A549 (cell line): ENCODE measurements at regions not wholly inside any gene's neighbourhood (a gene's known extent, or its start where the extent isn't known, plus 50 kb on each side); places are given as distances from the start of the nearest gene placed in this dataset.

Source experiments
- MAZ ChIP-seq: fragments of 150-350 bp; IDR thresholded peaks from 2 replicates; pipeline ENCODE4 v1.6.1; 2014; ENCODE audit warnings: antibody characterized with exemption, low read depth, low read length, borderline replicate concordance
- PHF8 ChIP-seq: fragments of 200-600 bp; sonication (generic); IDR thresholded peaks from 2 replicates; pipeline ENCODE4 v1.6.1; 2016; ENCODE audit warnings: low read depth, mild to moderate bottlenecking, antibody characterized with exemption, moderate library complexity, borderline replicate concordance
- POLR2A ChIP-seq: IDR thresholded peaks from 2 replicates; pipeline ENCODE4 v1.6.1; 2012; ENCODE audit warnings: mild to moderate bottlenecking, low read length
- RCOR1 ChIP-seq: fragments of 150-350 bp; IDR thresholded peaks from 2 replicates; pipeline ENCODE4 v1.6.1; 2014; ENCODE audit warnings: antibody characterized with exemption, low read length, low read depth
- SMC3 ChIP-seq: fragments of >200 bp; sonication (Bioruptor Twin); formaldehyde crosslinking; IDR thresholded peaks from 3 replicates; pipeline ENCODE4 v1.6.1; 2018; ENCODE audit warnings: inconsistent platforms
- TF ChIP-seq, protein P1 (sequence below): fragments of >200 bp; sonication (Bioruptor Twin); formaldehyde crosslinking; IDR thresholded peaks from 3 replicates; pipeline ENCODE4 v1.5.1; 2016
- TF ChIP-seq, protein P2 (sequence below): fragments of 250-450 bp; sonication (Bioruptor Pico); IDR thresholded peaks from 2 replicates; pipeline ENCODE4 v1.5.0; 2021; ENCODE audit warnings: mild to moderate bottlenecking, moderate library complexity, borderline replicate concordance
- TF ChIP-seq, protein P3 (sequence below): fragments of 200-600 bp; sonication (generic); IDR thresholded peaks from 2 replicates; pipeline ENCODE4 v1.6.1; 2016; ENCODE audit warnings: antibody characterized with exemption, mild to moderate bottlenecking, moderate library complexity

DNA sequence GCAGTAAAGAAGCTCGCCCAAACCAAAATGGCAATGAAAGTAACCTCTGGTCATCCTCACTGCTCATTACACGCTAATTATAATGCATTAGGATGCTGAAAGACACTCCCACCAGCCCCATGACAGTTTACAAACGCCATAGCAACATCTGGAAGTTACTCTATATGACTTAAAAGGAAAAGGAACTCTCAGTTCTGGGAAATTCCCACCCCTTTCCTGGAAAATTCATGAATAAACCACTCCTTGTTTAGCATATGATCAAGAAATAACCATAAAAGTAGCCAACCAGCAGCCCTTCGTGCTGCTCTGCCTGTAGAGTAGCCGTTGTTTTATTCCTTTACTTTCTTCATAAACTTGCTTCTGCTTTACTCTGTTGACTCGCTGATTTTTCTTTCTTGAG lies 164.6 kb downstream of the SMAD6 start:
- TF ChIP-seq, protein P1, sequence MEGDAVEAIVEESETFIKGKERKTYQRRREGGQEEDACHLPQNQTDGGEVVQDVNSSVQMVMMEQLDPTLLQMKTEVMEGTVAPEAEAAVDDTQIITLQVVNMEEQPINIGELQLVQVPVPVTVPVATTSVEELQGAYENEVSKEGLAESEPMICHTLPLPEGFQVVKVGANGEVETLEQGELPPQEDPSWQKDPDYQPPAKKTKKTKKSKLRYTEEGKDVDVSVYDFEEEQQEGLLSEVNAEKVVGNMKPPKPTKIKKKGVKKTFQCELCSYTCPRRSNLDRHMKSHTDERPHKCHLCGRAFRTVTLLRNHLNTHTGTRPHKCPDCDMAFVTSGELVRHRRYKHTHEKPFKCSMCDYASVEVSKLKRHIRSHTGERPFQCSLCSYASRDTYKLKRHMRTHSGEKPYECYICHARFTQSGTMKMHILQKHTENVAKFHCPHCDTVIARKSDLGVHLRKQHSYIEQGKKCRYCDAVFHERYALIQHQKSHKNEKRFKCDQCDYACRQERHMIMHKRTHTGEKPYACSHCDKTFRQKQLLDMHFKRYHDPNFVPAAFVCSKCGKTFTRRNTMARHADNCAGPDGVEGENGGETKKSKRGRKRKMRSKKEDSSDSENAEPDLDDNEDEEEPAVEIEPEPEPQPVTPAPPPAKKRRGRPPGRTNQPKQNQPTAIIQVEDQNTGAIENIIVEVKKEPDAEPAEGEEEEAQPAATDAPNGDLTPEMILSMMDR: no peak
- no peak for TF ChIP-seq POLR2A
- no peak for TF ChIP-seq MAZ
- no peak for TF ChIP-seq SMC3
- TF ChIP-seq, protein P2, sequence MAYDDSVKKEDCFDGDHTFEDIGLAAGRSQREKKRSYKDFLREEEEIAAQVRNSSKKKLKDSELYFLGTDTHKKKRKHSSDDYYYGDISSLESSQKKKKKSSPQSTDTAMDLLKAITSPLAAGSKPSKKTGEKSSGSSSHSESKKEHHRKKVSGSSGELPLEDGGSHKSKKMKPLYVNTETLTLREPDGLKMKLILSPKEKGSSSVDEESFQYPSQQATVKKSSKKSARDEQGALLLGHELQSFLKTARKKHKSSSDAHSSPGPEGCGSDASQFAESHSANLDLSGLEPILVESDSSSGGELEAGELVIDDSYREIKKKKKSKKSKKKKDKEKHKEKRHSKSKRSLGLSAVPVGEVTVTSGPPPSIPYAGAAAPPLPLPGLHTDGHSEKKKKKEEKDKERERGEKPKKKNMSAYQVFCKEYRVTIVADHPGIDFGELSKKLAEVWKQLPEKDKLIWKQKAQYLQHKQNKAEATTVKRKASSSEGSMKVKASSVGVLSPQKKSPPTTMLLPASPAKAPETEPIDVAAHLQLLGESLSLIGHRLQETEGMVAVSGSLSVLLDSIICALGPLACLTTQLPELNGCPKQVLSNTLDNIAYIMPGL: no peak
- no peak for TF ChIP-seq PHF8
- no peak for TF ChIP-seq RCOR1
- TF ChIP-seq, protein P3, sequence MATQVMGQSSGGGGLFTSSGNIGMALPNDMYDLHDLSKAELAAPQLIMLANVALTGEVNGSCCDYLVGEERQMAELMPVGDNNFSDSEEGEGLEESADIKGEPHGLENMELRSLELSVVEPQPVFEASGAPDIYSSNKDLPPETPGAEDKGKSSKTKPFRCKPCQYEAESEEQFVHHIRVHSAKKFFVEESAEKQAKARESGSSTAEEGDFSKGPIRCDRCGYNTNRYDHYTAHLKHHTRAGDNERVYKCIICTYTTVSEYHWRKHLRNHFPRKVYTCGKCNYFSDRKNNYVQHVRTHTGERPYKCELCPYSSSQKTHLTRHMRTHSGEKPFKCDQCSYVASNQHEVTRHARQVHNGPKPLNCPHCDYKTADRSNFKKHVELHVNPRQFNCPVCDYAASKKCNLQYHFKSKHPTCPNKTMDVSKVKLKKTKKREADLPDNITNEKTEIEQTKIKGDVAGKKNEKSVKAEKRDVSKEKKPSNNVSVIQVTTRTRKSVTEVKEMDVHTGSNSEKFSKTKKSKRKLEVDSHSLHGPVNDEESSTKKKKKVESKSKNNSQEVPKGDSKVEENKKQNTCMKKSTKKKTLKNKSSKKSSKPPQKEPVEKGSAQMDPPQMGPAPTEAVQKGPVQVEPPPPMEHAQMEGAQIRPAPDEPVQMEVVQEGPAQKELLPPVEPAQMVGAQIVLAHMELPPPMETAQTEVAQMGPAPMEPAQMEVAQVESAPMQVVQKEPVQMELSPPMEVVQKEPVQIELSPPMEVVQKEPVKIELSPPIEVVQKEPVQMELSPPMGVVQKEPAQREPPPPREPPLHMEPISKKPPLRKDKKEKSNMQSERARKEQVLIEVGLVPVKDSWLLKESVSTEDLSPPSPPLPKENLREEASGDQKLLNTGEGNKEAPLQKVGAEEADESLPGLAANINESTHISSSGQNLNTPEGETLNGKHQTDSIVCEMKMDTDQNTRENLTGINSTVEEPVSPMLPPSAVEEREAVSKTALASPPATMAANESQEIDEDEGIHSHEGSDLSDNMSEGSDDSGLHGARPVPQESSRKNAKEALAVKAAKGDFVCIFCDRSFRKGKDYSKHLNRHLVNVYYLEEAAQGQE: no peak
